ENCODE measurements at regions not wholly inside any gene's neighbourhood (a gene's known extent, or its start where the extent isn't known, plus 50 kb on each side); places are given as distances from the start of the nearest gene placed in this dataset.

DNA sequence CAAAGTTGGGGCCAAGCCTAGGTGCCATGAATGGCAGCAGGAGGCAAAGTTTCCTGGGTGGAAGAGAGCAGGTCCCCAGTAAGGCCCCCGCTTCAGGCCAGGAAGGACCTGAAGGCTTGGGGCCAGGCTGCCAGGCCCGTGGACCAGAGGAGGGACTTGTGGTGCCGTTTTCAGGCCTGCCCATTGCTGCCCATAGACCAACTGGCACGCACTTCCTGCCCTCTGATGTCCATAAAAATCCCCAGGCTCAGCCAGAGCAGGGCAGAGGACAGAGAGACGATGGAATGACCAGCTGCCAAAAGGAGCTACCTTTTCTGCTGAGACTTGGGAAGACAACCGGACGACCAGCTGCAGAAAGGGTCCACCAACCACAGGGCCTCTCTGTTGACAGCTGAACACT, 1205.5 kb downstream of the ARAP2 start:
- Histone ChIP-seq H3K23ac (ENCODE audit: insufficient read length, low read depth, low read length) (no peak overlapping the region), H3K23me2 (ENCODE audit: insufficient read length, low read depth, low read length, poor library complexity, severe bottlenecking) (no peaks in the 10 kb centered on the region), H4K20me1 (ENCODE audit: control insufficient read depth, insufficient read depth, insufficient read length) (no peaks in the 10 kb centered on the region), H3K4me1 (ENCODE audit: insufficient read depth, low read length) (no peaks in the 10 kb centered on the region), H2BK12ac (ENCODE audit: insufficient read length, low read depth, low read length) (no peak overlapping the region), H2BK15ac (ENCODE audit: low read depth, low read length) (no peak overlapping the region), H3K14ac (ENCODE audit: insufficient read depth, low read length) (no peak overlapping the region), H3K56ac (ENCODE audit: insufficient read length, low read depth, low read length) (no peak overlapping the region), H3K27me3 (ENCODE audit: insufficient read depth, low read length) (no peaks in the 10 kb centered on the region), H3K4ac (ENCODE audit: low read depth, low read length) (no peak overlapping the region), H2AFZ (ENCODE audit: low read length) (no peak overlapping the region), H4K91ac (ENCODE audit: insufficient read length, low read depth, low read length) (no peak overlapping the region), H2BK120ac (ENCODE audit: low read depth, low read length, poor library complexity, severe bottlenecking) (no peak overlapping the region), H3K79me1 (ENCODE audit: insufficient read depth, low read depth, low read length, poor library complexity, severe bottlenecking) (no peaks in the 10 kb centered on the region), H3K9ac (ENCODE audit: extremely low read depth, insufficient read length, low read length) (no peak overlapping the region), H3K9me3 (ENCODE audit: control insufficient read depth, low read depth, low read length) (no peaks in the 10 kb centered on the region), H3K27ac (ENCODE audit: insufficient read length, low read depth, low read length) (no peak overlapping the region), H3T11ph (ENCODE audit: low read length) (no peak overlapping the region), H3K79me2 (ENCODE audit: insufficient read depth, low read length) (no peaks in the 10 kb centered on the region), H2AK5ac (ENCODE audit: insufficient read length, low read length) (no peak overlapping the region), H4K8ac (replicated peaks; ENCODE audit: insufficient read length, low read depth, low read length) (no peak overlapping the region), H4K5ac (ENCODE audit: insufficient read length, low read depth, low read length) (no peak overlapping the region), H3K4me2 (ENCODE audit: insufficient read depth, insufficient read length, low read length) (no peak overlapping the region), H2BK20ac (ENCODE audit: low read depth, low read length, poor library complexity, severe bottlenecking) (no peak overlapping the region), H2BK5ac (ENCODE audit: insufficient read length, low read length) (no peak overlapping the region), H3K18ac (ENCODE audit: insufficient read length, low read depth, low read length) (no peak overlapping the region)
- H3K9me3 Mint-ChIP-seq, result no peaks in the 10 kb centered on the region
- H3K4me1 Mint-ChIP-seq, result no peaks in the 10 kb centered on the region
- H3K27me3 Mint-ChIP-seq (ENCODE audit: low read depth), result no peaks in the 10 kb centered on the region
- no peak overlapping the region for H3K27ac Mint-ChIP-seq
- TF ChIP-seq, protein P1, sequence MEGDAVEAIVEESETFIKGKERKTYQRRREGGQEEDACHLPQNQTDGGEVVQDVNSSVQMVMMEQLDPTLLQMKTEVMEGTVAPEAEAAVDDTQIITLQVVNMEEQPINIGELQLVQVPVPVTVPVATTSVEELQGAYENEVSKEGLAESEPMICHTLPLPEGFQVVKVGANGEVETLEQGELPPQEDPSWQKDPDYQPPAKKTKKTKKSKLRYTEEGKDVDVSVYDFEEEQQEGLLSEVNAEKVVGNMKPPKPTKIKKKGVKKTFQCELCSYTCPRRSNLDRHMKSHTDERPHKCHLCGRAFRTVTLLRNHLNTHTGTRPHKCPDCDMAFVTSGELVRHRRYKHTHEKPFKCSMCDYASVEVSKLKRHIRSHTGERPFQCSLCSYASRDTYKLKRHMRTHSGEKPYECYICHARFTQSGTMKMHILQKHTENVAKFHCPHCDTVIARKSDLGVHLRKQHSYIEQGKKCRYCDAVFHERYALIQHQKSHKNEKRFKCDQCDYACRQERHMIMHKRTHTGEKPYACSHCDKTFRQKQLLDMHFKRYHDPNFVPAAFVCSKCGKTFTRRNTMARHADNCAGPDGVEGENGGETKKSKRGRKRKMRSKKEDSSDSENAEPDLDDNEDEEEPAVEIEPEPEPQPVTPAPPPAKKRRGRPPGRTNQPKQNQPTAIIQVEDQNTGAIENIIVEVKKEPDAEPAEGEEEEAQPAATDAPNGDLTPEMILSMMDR (conservative IDR thresholded peaks at IDR 0.05), result no peak
- no peak for DNase-seq
- H3K36me3 Mint-ChIP-seq (ENCODE audit: insufficient read depth in 1 of 3, low read depth in 3 of 3), result no peaks in the 10 kb centered on the region
- no CpG with 5 or more reads among the region's 7 CpGs for WGBS (ENCODE audit: extremely low coverage, insufficient read length, low lambda C conversion rate)
- H3K4me3 Mint-ChIP-seq, result no peak overlapping the region

Measured in H9 (cell line).